ENCODE measurements at regions not wholly inside any gene's neighbourhood (a gene's known extent, or its start where the extent isn't known, plus 50 kb on each side); places are given as distances from the start of the nearest gene placed in this dataset.

- Histone ChIP-seq H3K27me3 (ENCODE audit: control insufficient read depth, insufficient read depth, low read length) (no peaks in the 10 kb centered on the region), H3K4me1 (ENCODE audit: control insufficient read depth, insufficient read depth, low read length) (no peaks in the 10 kb centered on the region), H3K4me3 (ENCODE audit: low read depth in 2 of 2, low read length in 2 of 2) (no peak overlapping the region), H3K9me3 (ENCODE audit: control insufficient read depth, insufficient read depth, low read depth, low read length) (no peaks in the 10 kb centered on the region), H3K27ac (ENCODE audit: low read length) (no peak overlapping the region), H3K36me3 (ENCODE audit: control insufficient read depth, insufficient read depth, low read length) (no peaks in the 10 kb centered on the region)
- ChIA-PET CTCF (no interaction called here), POLR2A (no interaction called here)
- no peak for ATAC-seq
- intact Hi-C loops (cut with micrococcal nuclease; ENCODE audit: unreplicated experiment) (no loop called here), in situ Hi-C loops (cut with HindIII; ENCODE audit: low pct_unique_long_range_greater_than_20kb, low sequenced_read_pairs) (no loop called here)
- no TSS peak for BruUV-seq (replicated peaks)
- TF ChIP-seq, protein P1, sequence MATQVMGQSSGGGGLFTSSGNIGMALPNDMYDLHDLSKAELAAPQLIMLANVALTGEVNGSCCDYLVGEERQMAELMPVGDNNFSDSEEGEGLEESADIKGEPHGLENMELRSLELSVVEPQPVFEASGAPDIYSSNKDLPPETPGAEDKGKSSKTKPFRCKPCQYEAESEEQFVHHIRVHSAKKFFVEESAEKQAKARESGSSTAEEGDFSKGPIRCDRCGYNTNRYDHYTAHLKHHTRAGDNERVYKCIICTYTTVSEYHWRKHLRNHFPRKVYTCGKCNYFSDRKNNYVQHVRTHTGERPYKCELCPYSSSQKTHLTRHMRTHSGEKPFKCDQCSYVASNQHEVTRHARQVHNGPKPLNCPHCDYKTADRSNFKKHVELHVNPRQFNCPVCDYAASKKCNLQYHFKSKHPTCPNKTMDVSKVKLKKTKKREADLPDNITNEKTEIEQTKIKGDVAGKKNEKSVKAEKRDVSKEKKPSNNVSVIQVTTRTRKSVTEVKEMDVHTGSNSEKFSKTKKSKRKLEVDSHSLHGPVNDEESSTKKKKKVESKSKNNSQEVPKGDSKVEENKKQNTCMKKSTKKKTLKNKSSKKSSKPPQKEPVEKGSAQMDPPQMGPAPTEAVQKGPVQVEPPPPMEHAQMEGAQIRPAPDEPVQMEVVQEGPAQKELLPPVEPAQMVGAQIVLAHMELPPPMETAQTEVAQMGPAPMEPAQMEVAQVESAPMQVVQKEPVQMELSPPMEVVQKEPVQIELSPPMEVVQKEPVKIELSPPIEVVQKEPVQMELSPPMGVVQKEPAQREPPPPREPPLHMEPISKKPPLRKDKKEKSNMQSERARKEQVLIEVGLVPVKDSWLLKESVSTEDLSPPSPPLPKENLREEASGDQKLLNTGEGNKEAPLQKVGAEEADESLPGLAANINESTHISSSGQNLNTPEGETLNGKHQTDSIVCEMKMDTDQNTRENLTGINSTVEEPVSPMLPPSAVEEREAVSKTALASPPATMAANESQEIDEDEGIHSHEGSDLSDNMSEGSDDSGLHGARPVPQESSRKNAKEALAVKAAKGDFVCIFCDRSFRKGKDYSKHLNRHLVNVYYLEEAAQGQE (IDR thresholded peaks at IDR 0.05; ENCODE audit: insufficient read depth in 1 of 2, low read depth in 2 of 2, low read length in 1 of 2) = no peak
- no peak for TF ChIP-seq POLR2AphosphoS5 (IDR thresholded peaks at IDR 0.05; ENCODE audit: low read depth, low read length)
- TF ChIP-seq SIN3A (IDR thresholded peaks at IDR 0.05; ENCODE audit: borderline replicate concordance, insufficient read depth, low read depth, low read length) = no peak
- TF ChIP-seq, protein P2, sequence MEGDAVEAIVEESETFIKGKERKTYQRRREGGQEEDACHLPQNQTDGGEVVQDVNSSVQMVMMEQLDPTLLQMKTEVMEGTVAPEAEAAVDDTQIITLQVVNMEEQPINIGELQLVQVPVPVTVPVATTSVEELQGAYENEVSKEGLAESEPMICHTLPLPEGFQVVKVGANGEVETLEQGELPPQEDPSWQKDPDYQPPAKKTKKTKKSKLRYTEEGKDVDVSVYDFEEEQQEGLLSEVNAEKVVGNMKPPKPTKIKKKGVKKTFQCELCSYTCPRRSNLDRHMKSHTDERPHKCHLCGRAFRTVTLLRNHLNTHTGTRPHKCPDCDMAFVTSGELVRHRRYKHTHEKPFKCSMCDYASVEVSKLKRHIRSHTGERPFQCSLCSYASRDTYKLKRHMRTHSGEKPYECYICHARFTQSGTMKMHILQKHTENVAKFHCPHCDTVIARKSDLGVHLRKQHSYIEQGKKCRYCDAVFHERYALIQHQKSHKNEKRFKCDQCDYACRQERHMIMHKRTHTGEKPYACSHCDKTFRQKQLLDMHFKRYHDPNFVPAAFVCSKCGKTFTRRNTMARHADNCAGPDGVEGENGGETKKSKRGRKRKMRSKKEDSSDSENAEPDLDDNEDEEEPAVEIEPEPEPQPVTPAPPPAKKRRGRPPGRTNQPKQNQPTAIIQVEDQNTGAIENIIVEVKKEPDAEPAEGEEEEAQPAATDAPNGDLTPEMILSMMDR (IDR thresholded peaks at IDR 0.05) = no peak
- no peak for TF ChIP-seq TCF7L2 (IDR thresholded peaks at IDR 0.05; ENCODE audit: low read depth, low read length)
- no peak for DNase-seq (ENCODE audit: low read depth, low spot score)
These were observed 641.9 kb upstream of the FBXO33 start for GRCh38 chr14:40074169-40074568.

DNA sequence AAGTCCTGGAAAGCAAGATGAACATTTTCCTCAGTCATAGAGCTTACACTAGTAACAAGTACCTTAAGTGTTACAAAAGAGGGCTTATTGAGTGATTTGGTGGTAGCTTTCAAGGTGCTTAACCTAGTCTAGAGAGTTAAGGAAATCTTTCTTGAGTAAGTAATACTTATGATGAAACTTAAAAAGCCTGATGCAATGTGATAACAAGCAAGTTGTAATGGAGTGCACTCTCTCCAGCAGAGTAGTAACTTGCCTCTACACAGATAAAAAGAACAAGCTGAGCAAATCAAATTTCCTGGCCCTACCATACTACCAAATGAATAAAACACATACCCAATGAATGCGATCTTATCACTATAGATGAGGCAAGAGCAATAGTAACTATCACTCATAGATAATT lies 639.9 kb upstream of the FBXO33 start:
- H3K27ac ChIP-seq (ENCODE audit: low read length) = no peak overlapping the region
- no peak for ATAC-seq
- no peak for TF ChIP-seq TCF7L2 (IDR thresholded peaks at IDR 0.05; ENCODE audit: low read depth, low read length)
- TF ChIP-seq, protein P1 (IDR thresholded peaks at IDR 0.05; ENCODE audit: insufficient read depth in 1 of 2, low read depth in 2 of 2, low read length in 1 of 2) = no peak
- TF ChIP-seq, protein P2 (IDR thresholded peaks at IDR 0.05) = no peak
- no peak for TF ChIP-seq POLR2AphosphoS5 (IDR thresholded peaks at IDR 0.05; ENCODE audit: low read depth, low read length)
- no peak for TF ChIP-seq SIN3A (IDR thresholded peaks at IDR 0.05; ENCODE audit: borderline replicate concordance, insufficient read depth, low read depth, low read length)
- ChIA-PET POLR2A (no interaction called here), CTCF (no interaction called here)
- H3K27me3 ChIP-seq (ENCODE audit: control insufficient read depth, insufficient read depth, low read length) = no peaks in the 10 kb centered on the region
- DNase-seq (ENCODE audit: low read depth, low spot score) = no peak
- H3K36me3 ChIP-seq (ENCODE audit: control insufficient read depth, insufficient read depth, low read length) = no peaks in the 10 kb centered on the region
- in situ Hi-C loops (cut with HindIII; ENCODE audit: low pct_unique_long_range_greater_than_20kb, low sequenced_read_pairs) = no loop called here
- BruUV-seq (replicated peaks) = no TSS peak
- no peaks in the 10 kb centered on the region for H3K9me3 ChIP-seq (ENCODE audit: control insufficient read depth, insufficient read depth, low read depth, low read length)
- H3K4me1 ChIP-seq (ENCODE audit: control insufficient read depth, insufficient read depth, low read length) = no peaks in the 10 kb centered on the region
- H3K4me3 ChIP-seq (ENCODE audit: low read depth in 2 of 2, low read length in 2 of 2) = no peak overlapping the region
- intact Hi-C loops (cut with micrococcal nuclease; ENCODE audit: unreplicated experiment) = no loop called here

Data from Panc1 (cell line).